Thyroid gland (tissue), 4 donors: ENCODE measurements at regions not wholly inside any gene's neighbourhood (a gene's known extent, or its start where the extent isn't known, plus 50 kb on each side); places are given as distances from the start of the nearest gene placed in this dataset.

Experiments used
- POLR2A ChIP-seq, 2 donors: fragments of 450-650 bp; IDR thresholded peaks; one replicate each; pipeline ENCODE4 v1.6.1; 2017; ENCODE audit warnings: antibody characterized with exemption in 2 of 2, mild to moderate bottlenecking in 2 of 2, moderate library complexity in 1 of 2
- TF ChIP-seq, protein P1 (sequence below), 6 experiments: fragments of 200-600 bp in 3 of 6; fragments of 450-650 bp in 3 of 6; sonication (generic) in 3 of 6; IDR thresholded peaks; one replicate each; pipeline ENCODE4 v1.5.1; 2016 to 2019; ENCODE audit warnings: antibody characterized with exemption in 6 of 6, mild to moderate bottlenecking in 2 of 6, inconsistent platforms in 1 of 6, moderate library complexity in 1 of 6

DNA sequence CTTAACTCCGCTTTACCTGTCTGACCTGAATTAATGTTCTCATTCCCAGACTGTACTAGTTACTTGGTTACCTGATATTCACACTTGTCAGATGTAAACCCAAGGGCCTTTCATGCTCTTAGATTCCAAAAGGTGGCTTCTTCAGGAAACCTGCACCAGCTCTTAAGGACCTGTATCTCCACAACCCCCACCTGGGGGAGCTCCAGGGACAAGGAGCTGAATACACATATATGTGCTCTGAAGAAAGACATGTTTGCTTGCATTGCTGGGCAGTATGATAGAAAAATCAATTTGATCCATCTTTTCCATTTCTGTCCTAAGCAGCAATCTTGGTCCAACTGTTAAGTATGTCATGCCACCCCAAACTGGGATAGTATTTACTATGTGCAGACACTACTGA lies 64.8 kb upstream of the POU3F2 start:
- TF ChIP-seq, protein P1, sequence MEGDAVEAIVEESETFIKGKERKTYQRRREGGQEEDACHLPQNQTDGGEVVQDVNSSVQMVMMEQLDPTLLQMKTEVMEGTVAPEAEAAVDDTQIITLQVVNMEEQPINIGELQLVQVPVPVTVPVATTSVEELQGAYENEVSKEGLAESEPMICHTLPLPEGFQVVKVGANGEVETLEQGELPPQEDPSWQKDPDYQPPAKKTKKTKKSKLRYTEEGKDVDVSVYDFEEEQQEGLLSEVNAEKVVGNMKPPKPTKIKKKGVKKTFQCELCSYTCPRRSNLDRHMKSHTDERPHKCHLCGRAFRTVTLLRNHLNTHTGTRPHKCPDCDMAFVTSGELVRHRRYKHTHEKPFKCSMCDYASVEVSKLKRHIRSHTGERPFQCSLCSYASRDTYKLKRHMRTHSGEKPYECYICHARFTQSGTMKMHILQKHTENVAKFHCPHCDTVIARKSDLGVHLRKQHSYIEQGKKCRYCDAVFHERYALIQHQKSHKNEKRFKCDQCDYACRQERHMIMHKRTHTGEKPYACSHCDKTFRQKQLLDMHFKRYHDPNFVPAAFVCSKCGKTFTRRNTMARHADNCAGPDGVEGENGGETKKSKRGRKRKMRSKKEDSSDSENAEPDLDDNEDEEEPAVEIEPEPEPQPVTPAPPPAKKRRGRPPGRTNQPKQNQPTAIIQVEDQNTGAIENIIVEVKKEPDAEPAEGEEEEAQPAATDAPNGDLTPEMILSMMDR (IDR thresholded peaks at IDR 0.05), result no peak
- no peak for TF ChIP-seq POLR2A (IDR thresholded peaks at IDR 0.05)
